ENCODE measurements at regions not wholly inside any gene's neighbourhood (a gene's known extent, or its start where the extent isn't known, plus 50 kb on each side); places are given as distances from the start of the nearest gene placed in this dataset.

DNA sequence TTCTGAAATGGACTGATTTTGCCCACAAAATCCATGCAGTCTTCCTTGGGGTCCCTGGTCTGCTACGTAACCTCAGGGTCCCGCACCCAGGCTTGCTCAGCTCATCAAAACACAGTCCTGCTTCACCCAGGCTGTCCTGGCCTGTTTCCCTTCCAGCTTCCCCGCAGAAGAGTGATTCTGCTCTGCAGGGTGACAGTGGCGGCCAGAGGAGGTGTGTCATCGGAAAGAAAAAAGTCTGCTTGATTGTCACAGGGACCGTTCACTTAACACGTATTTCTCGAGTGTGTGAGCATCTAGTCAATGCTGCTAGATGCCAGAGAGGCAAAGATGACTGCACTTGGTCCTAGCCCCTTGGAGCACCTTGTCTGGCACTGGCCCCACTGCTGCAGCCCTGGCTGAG, 50.1 kb upstream of the ABHD2 start:
- H3K4me1 ChIP-seq (replicated peaks in 1 of 4; ENCODE audit: control insufficient read depth in 3 of 4, insufficient read depth in 4 of 4, low read length in 3 of 4) = peaks cover 0 to 2% (median 0%) of the 10 kb centered on the region in 4 experiments; a peak in 2 of 7 replicates
- TF ChIP-seq POLR2AphosphoS5 (IDR thresholded peaks at IDR 0.05; ENCODE audit: low read depth, low read length) (no peak), HDAC2 (IDR thresholded peaks at IDR 0.05; ENCODE audit: borderline replicate concordance in 1 of 2, low read depth in 2 of 2, low read length in 2 of 2) (no peak), BRCA1 (IDR thresholded peaks at IDR 0.05; ENCODE audit: low read depth, low read length) (no peak)
- no peak overlapping the region for H2BK120ac ChIP-seq (replicated peaks; ENCODE audit: low read depth, low read length)
- H4K5ac ChIP-seq (ENCODE audit: insufficient read length, low read depth, low read length) = no peak overlapping the region
- no peak overlapping the region for H3K56ac ChIP-seq (replicated peaks; ENCODE audit: insufficient read length, low read depth, low read length)
- no peak for DNase-seq (ENCODE audit: low read depth in 1 of 2, low spot score in 2 of 2)
- ChIA-PET POLR2A (ENCODE audit: partially characterized antibody) (interaction anchor here (2.0 kb wide), 2 partner anchors 133 to 140 kb away, joined by 6 to 7 read pairs; no protein-coding TSS in a partner anchor), CTCF (ENCODE audit: partially characterized antibody) (interaction anchor here (0.8 to 2.0 kb wide), 2 partner anchors 11 to 19 kb away, joined by 5 to 14 read pairs; no protein-coding TSS in a partner anchor)
- H3K4me3 ChIP-seq (ENCODE audit: extremely low read depth in 1 of 4, insufficient read depth in 2 of 4, low read depth in 3 of 4, low read length in 4 of 4) = no peak overlapping the region
- no peaks in the 10 kb centered on the region for H3K9me3 ChIP-seq (ENCODE audit: insufficient read depth in 2 of 2, low read depth in 1 of 2, low read length in 1 of 2)
- H2AFZ ChIP-seq (ENCODE audit: low read length) = no peak overlapping the region
- H3K9ac ChIP-seq (replicated peaks in 1 of 4; ENCODE audit: extremely low read depth in 1 of 4, low read depth in 3 of 4, low read length in 3 of 4) = no peak overlapping the region
- no peaks in the 10 kb centered on the region; the same call in 1 of the 2 replicates for H3K23me2 ChIP-seq (ENCODE audit: low read depth, low read length)
- no peaks in the 10 kb centered on the region for H3K36me3 ChIP-seq (ENCODE audit: control insufficient read depth in 2 of 4, insufficient read depth in 4 of 4, low read length in 3 of 4)
- H3K18ac ChIP-seq (ENCODE audit: extremely low read depth, low read length) = no peak overlapping the region
- no peak overlapping the region for H3K4ac ChIP-seq (replicated peaks; ENCODE audit: insufficient read length, low read depth, low read length)
- no peak overlapping the region for H4K8ac ChIP-seq (ENCODE audit: extremely low read depth, insufficient read depth, low read length)
- H3K4me2 ChIP-seq (ENCODE audit: insufficient read depth in 1 of 2, low read depth in 2 of 2, low read length in 2 of 2) = no peak overlapping the region
- no peaks in the 10 kb centered on the region for H3K79me2 ChIP-seq (ENCODE audit: control insufficient read depth in 1 of 2, insufficient read depth in 2 of 2, low read length in 2 of 2)
- H4K91ac ChIP-seq (replicated peaks; ENCODE audit: insufficient read length, low read length) = no peak overlapping the region
- H3K79me1 ChIP-seq (ENCODE audit: low read depth, low read length) = 0 out of 2 replicates have a peak, but pooled peaks cover 3% of the 10 kb centered on the region
- 92% methylated on average over 8 of the region's 8 CpGs; no CpG with 5 or more reads in 1 of the 2 experiments for WGBS, 2 experiments (ENCODE audit: extremely low coverage in 1 of 2, insufficient coverage in 1 of 2, insufficient read length in 1 of 2, insufficient replicate concordance in 2 of 2, low coverage in 1 of 2, low lambda C conversion rate in 2 of 2, missing lambda C conversion rate in 1 of 2)
- H3K23ac ChIP-seq (ENCODE audit: insufficient read length) = no peak overlapping the region
- H2AK5ac ChIP-seq (ENCODE audit: low read depth, low read length) = no peak overlapping the region
- no peak for FAIRE-seq
- no peak overlapping the region for H3K14ac ChIP-seq (ENCODE audit: insufficient read length)
- H3K27me3 ChIP-seq (replicated peaks in 1 of 4; ENCODE audit: control insufficient read depth in 3 of 4, extremely low read depth in 1 of 4, insufficient read depth in 3 of 4, low read length in 3 of 4) = peaks cover 0 to 2% (median 0%) of the 10 kb centered on the region in 4 experiments; a peak in 1 of 7 replicates
- H4K20me1 ChIP-seq (replicated peaks in 1 of 2; ENCODE audit: control insufficient read depth in 1 of 2, insufficient read depth in 2 of 2, low read length in 2 of 2) = no peaks in the 10 kb centered on the region
- no peak overlapping the region for H2BK12ac ChIP-seq (ENCODE audit: low read depth, low read length)
- H2BK15ac ChIP-seq (ENCODE audit: low read length) = no peak overlapping the region
- no peak overlapping the region for H2BK20ac ChIP-seq (ENCODE audit: low read length)
- H3K27ac ChIP-seq (ENCODE audit: low read depth, low read length) = no peak overlapping the region
- no peak overlapping the region for H2BK5ac ChIP-seq (ENCODE audit: low read depth, low read length)

Measured in H1 (cell line).